Thyroid gland (tissue), 4 donors: ENCODE measurements at regions not wholly inside any gene's neighbourhood (a gene's known extent, or its start where the extent isn't known, plus 50 kb on each side); places are given as distances from the start of the nearest gene placed in this dataset.

Source experiments
- DNase-seq, 2 donors: peaks; one replicate each; pipeline ENCODE4 v3.0.0-alpha.2; 2019
- H3K27ac ChIP-seq, 3 donors: fragments of 200-600 bp; sonication (generic); 1 replicate in 2 of 3; 2 replicates in 1 of 3; pipeline ENCODE4 v1.5.1; 2016 to 2019; ENCODE audit warnings: mild to moderate bottlenecking in 1 of 3, moderate library complexity in 1 of 3
- H3K27me3 ChIP-seq: fragments of 200-600 bp; sonication (generic); one replicate; pipeline ENCODE4 v1.5.1; 2019
- H3K36me3 ChIP-seq, 2 donors: fragments of 200-600 bp; sonication (generic); one replicate each; pipeline ENCODE4 v1.5.1; 2016 to 2019
- H3K4me1 ChIP-seq, 2 donors: fragments of 200-600 bp; sonication (generic); one replicate each; pipeline ENCODE4 v1.5.1; 2017 to 2019
- H3K4me3 ChIP-seq, 3 donors: fragments of 200-600 bp; sonication (generic); replicated peaks in 1 of 3; 1 replicate in 2 of 3; 2 replicates in 1 of 3; pipeline ENCODE4 v1.5.1; 2016; ENCODE audit warnings: mild to moderate bottlenecking in 1 of 3
- H3K9me3 ChIP-seq: fragments of 200-600 bp; sonication (generic); one replicate; pipeline ENCODE4 v1.5.1; 2017
- CTCF ChIP-seq, 6 experiments: fragments of 200-600 bp in 3 of 6; fragments of 450-650 bp in 3 of 6; sonication (generic) in 3 of 6; IDR thresholded peaks; one replicate each; pipeline ENCODE4 v1.5.1; 2016 to 2019; ENCODE audit warnings: antibody characterized with exemption in 6 of 6, mild to moderate bottlenecking in 2 of 6, inconsistent platforms in 1 of 6, moderate library complexity in 1 of 6
- POLR2A ChIP-seq, 2 donors: fragments of 450-650 bp; IDR thresholded peaks; one replicate each; pipeline ENCODE4 v1.6.1; 2017; ENCODE audit warnings: antibody characterized with exemption in 2 of 2, mild to moderate bottlenecking in 2 of 2, moderate library complexity in 1 of 2
- WGBS, 2 donors: methylation state at CpG; one replicate each; pipeline ENCODE4 v1.1.5; 2017; 5-methylcytosine and 5-hydroxymethylcytosine counted together
- intact Hi-C: fragments of 100-400 bp; cut with DNase I; formaldehyde crosslinking; loops from one replicate; pipeline ENCODE4 v1.15.1; 2023

DNA sequence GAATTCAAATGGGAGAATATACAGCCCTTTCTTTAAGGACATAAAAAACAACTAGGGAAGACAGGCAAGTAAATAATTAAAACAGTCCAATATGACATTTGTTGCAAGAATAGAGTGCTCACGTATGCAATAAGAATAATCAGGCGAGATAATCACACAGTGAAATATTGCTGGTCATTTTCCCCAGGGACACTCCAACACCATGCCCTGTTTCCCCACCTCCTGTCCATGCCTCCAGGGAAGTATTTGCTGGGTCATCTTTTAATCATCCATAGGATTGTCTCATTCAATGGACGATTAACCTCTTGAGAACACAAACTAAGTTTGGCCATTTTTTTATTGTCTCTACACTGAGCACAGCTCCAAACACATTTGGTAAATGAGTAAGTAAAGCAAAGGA, 472.9 kb downstream of the C6orf118 start:
- H3K4me1 ChIP-seq: no peaks in the 10 kb centered on the region
- TF ChIP-seq CTCF (IDR thresholded peaks at IDR 0.05) (no peak), POLR2A (IDR thresholded peaks at IDR 0.05) (no peak)
- H3K36me3 ChIP-seq: no peaks in the 10 kb centered on the region
- H3K27me3 ChIP-seq: no peaks in the 10 kb centered on the region
- H3K27ac ChIP-seq: no peak overlapping the region
- DNase-seq: no peak
- no peak overlapping the region for H3K4me3 ChIP-seq
- WGBS, 2 donors: 86% methylated on average over 3 of the region's 3 CpGs
- no peaks in the 10 kb centered on the region for H3K9me3 ChIP-seq
- intact Hi-C loops: no loop called here

- H3K36me3 ChIP-seq: no peaks in the 10 kb centered on the region
- intact Hi-C loops: no loop called here
- H3K27me3 ChIP-seq: no peaks in the 10 kb centered on the region
- TF ChIP-seq POLR2A (IDR thresholded peaks at IDR 0.05): no peak
- TF ChIP-seq CTCF (IDR thresholded peaks at IDR 0.05): no peak
- WGBS, 2 donors: 71 to 79% methylated on average over 7 of the region's 7 CpGs
- DNase-seq: no peak
- no peak overlapping the region for H3K27ac ChIP-seq
- no peak overlapping the region for H3K4me3 ChIP-seq
- H3K4me1 ChIP-seq: no peaks in the 10 kb centered on the region
- no peaks in the 10 kb centered on the region for H3K9me3 ChIP-seq
Measured at GRCh38 chr6:164832410-164832809, 477.0 kb downstream of the C6orf118 start.

DNA sequence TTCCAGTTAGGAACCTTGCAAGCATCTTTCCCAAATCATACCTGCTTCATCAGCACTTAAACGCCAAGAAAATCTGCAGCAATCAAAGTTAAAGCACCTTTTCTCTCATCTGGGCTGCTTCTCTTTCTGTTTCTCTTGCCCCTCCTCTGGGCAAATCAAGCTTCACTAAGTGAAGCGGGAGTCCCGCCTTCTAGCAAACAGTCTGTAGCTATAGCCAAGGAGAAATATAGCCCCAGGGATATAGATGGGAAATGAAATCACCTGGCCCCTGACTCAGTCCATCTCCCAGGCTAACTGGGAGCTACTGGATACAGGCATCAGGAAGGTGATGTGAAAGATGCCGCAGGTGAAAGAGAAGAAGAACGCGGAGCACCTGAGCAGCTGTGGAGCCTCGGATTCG, 481.9 kb downstream of the C6orf118 start:
- no peaks in the 10 kb centered on the region for H3K4me1 ChIP-seq
- no peak for DNase-seq
- no peak for TF ChIP-seq POLR2A (IDR thresholded peaks at IDR 0.05)
- TF ChIP-seq CTCF (IDR thresholded peaks at IDR 0.05): no peak
- no peaks in the 10 kb centered on the region for H3K27me3 ChIP-seq
- H3K36me3 ChIP-seq: no peaks in the 10 kb centered on the region
- 78 to 82% methylated on average over 8 of the region's 8 CpGs for WGBS, 2 donors
- H3K4me3 ChIP-seq: no peak overlapping the region
- intact Hi-C loops: no loop called here
- no peak overlapping the region for H3K27ac ChIP-seq
- H3K9me3 ChIP-seq: no peaks in the 10 kb centered on the region

GRCh38 chr6:164826831-164827468, 482.5 kb downstream of the C6orf118 start:
- H3K4me3 ChIP-seq: no peak overlapping the region
- intact Hi-C loops: no loop called here
- no peak overlapping the region for H3K27ac ChIP-seq
- no peaks in the 10 kb centered on the region for H3K9me3 ChIP-seq
- TF ChIP-seq POLR2A (IDR thresholded peaks at IDR 0.05): no peak
- no peak for TF ChIP-seq CTCF (IDR thresholded peaks at IDR 0.05)
- no peaks in the 10 kb centered on the region for H3K36me3 ChIP-seq
- H3K27me3 ChIP-seq: no peaks in the 10 kb centered on the region
- no peak for DNase-seq
- WGBS, 2 donors: 58 to 59% methylated on average over 11 of the region's 11 CpGs
- no peaks in the 10 kb centered on the region for H3K4me1 ChIP-seq

DNA sequence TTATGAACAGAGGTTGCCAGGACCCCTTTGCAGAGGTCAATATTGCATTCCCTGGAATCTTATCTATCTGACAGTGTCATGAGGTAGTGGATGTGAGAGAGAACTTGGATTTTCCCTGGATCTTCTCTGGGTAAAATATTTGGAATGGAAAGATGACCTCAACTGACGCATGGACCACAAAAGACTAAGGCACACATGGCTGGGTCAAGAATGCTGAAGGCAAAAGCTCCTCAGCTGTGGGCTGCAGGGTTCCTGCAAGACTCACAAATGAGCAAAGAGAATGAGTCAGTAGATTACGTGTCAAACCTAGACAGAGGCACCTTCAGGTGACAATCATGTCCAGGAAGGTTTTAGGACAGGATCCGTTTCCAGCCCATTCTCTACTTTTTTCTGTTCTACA, 484.0 kb downstream of the C6orf118 start:
- 86 to 89% methylated on average over 3 of the region's 3 CpGs for whole genome bisulfite sequencing, 2 donors
- TF ChIP-seq CTCF (IDR thresholded peaks at IDR 0.05) (no peak), POLR2A (IDR thresholded peaks at IDR 0.05) (no peak)
- Histone ChIP-seq H3K4me3 (no peak overlapping the region), H3K9me3 (no peaks in the 10 kb centered on the region), H3K27me3 (no peaks in the 10 kb centered on the region), H3K4me1 (no peaks in the 10 kb centered on the region), H3K36me3 (no peaks in the 10 kb centered on the region), H3K27ac (no peak overlapping the region)
- intact Hi-C loops: no loop called here
- no peak for DNase-seq
